Heart left ventricle (tissue), 16 donors: ENCODE measurements at regions not wholly inside any gene's neighbourhood (a gene's known extent, or its start where the extent isn't known, plus 50 kb on each side); places are given as distances from the start of the nearest gene placed in this dataset.

Experiments
- ATAC-seq, 4 donors: fragments of 200-7000 bp; cut with Tn5 transposase; one replicate each; pipeline ENCODE4 v1.9.1; 2020 to 2022; ENCODE audit warnings: moderate library complexity in 4 of 4, mild to moderate bottlenecking in 3 of 4, moderate number of reproducible peaks in 1 of 4
- DNase-seq, 5 donors: peaks; one replicate each; pipeline ENCODE4 v3.0.0-alpha.2; 2020
- H3K27ac ChIP-seq, 12 donors: fragments of 200-600 bp; sonication (generic) in 4 of 12; one replicate each; pipeline versions ENCODE4 v1.5.0 to v1.8.0; 2016 to 2022; ENCODE audit warnings: mild to moderate bottlenecking in 2 of 12
- H3K27me3 ChIP-seq, 9 donors: fragments of 200-600 bp; sonication (generic) in 2 of 9; one replicate each; pipeline versions ENCODE4 v1.5.1 to v1.8.0; 2016 to 2022; ENCODE audit warnings: mild to moderate bottlenecking in 3 of 9
- H3K36me3 ChIP-seq, 9 donors: fragments of 200-600 bp; sonication (generic) in 2 of 9; one replicate each; pipeline versions ENCODE4 v1.5.0 to v1.8.0; 2018 to 2022; ENCODE audit warnings: mild to moderate bottlenecking in 2 of 9
- H3K4me1 ChIP-seq, 12 donors: fragments of 200-600 bp; sonication (generic) in 4 of 12; one replicate each; pipeline versions ENCODE4 v1.5.0 to v1.8.0; 2016 to 2022; ENCODE audit warnings: mild to moderate bottlenecking in 3 of 12
- H3K4me3 ChIP-seq, 12 donors: fragments of 200-600 bp; sonication (generic) in 4 of 12; one replicate each; pipeline versions ENCODE4 v1.5.0 to v1.8.0; 2017 to 2022; ENCODE audit warnings: mild to moderate bottlenecking in 9 of 12, moderate library complexity in 4 of 12
- H3K9me3 ChIP-seq, 12 donors: fragments of 200-600 bp; sonication (generic) in 4 of 12; one replicate each; pipeline versions ENCODE4 v1.5.0 to v1.8.0; 2016 to 2022; ENCODE audit warnings: mild to moderate bottlenecking in 1 of 12
- POLR2A ChIP-seq, 2 donors: fragments of 450-650 bp; IDR thresholded peaks; one replicate each; pipeline ENCODE4 v1.6.1; 2017; ENCODE audit warnings: antibody characterized with exemption in 2 of 2, mild to moderate bottlenecking in 2 of 2, moderate library complexity in 2 of 2
- WGBS, 4 donors: extraction: QIAGEN DNeasy Blood & Tissue Kit in 2 of 4; methylation state at CpG; one replicate each; pipeline versions ENCODE4 v1.1.5 to v1.1.7; 2013 to 2018; 5-methylcytosine and 5-hydroxymethylcytosine counted together
- intact Hi-C, 10 donors: fragments of 100-400 bp; cut with DNase I; formaldehyde crosslinking; loops; one replicate each; pipeline versions ENCODE4 v1.11.1 to v1.14.2; 2022
- TF ChIP-seq, protein P1 (sequence below), 12 donors: fragments of 200-600 bp; sonication (generic) in 4 of 12; IDR thresholded peaks; one replicate each; pipeline versions ENCODE4 v1.5.0 to v1.8.0; 2018 to 2022; ENCODE audit warnings: antibody characterized with exemption in 12 of 12, mild to moderate bottlenecking in 5 of 12
- donor health status: ischemic (EF 13 %, LVEDD 7.1; RV severe dilation, severe dysfunction).
- donor health status: healthy with polysubstance abuse.
- donor health status: DM: no; HTN: yes; CAD: no.
- donor health status: DM: no; HTN: no; CAD: no.
- donor health status: ischemic (EF 25% LVEDD 6.9; RV normal size, moderate dysfunction).
- donor health status: ischemic (EF 25% LVEDD 5.7; RV mildly dilated, moderate dysfunction).
- donor health status: healthy.
- donor health status: DM: yes; HTN: yes; CAD: no.
- donor health status: ischemic (EF 35%, LVEDD 5.7; RV mildly dilated, moderate dysfunction).
- donor health status: nonischemic (EF 11% LVEDD 7.7; RV severe dilation, severe dysfunction).
- donor health status: DM: yes; HTN: yes; CAD: no.
- donor health status: PGD.
- donor health status: ischemic (EF 29% LVEDD 5.4; RV normal size, mild dysfunction).
- donor health status: nonischemic (EF 23%, LVEDD 6.1; RV moderate dilation, normal function).

GRCh38 chr18:57991552-57991951 lies 52.5 kb upstream of the NEDD4L start:
- WGBS, 4 donors = 78 to 89% (median 80%) methylated on average over 1 of the region's 1 CpG
- no peak overlapping the region for H3K4me3 ChIP-seq
- no peak for TF ChIP-seq POLR2A (IDR thresholded peaks at IDR 0.05)
- TF ChIP-seq, protein P1, sequence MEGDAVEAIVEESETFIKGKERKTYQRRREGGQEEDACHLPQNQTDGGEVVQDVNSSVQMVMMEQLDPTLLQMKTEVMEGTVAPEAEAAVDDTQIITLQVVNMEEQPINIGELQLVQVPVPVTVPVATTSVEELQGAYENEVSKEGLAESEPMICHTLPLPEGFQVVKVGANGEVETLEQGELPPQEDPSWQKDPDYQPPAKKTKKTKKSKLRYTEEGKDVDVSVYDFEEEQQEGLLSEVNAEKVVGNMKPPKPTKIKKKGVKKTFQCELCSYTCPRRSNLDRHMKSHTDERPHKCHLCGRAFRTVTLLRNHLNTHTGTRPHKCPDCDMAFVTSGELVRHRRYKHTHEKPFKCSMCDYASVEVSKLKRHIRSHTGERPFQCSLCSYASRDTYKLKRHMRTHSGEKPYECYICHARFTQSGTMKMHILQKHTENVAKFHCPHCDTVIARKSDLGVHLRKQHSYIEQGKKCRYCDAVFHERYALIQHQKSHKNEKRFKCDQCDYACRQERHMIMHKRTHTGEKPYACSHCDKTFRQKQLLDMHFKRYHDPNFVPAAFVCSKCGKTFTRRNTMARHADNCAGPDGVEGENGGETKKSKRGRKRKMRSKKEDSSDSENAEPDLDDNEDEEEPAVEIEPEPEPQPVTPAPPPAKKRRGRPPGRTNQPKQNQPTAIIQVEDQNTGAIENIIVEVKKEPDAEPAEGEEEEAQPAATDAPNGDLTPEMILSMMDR (IDR thresholded peaks at IDR 0.05) = no peak
- no peak overlapping the region for H3K27ac ChIP-seq
- H3K27me3 ChIP-seq = no peaks in the 10 kb centered on the region
- no peaks in the 10 kb centered on the region for H3K36me3 ChIP-seq
- peaks cover 0 to 13% (median 2%) of the 10 kb centered on the region in 12 donors for H3K9me3 ChIP-seq
- DNase-seq (no peak), ATAC-seq (no peak)
- H3K4me1 ChIP-seq = no peaks in the 10 kb centered on the region
- intact Hi-C loops = no loop called here

DNA sequence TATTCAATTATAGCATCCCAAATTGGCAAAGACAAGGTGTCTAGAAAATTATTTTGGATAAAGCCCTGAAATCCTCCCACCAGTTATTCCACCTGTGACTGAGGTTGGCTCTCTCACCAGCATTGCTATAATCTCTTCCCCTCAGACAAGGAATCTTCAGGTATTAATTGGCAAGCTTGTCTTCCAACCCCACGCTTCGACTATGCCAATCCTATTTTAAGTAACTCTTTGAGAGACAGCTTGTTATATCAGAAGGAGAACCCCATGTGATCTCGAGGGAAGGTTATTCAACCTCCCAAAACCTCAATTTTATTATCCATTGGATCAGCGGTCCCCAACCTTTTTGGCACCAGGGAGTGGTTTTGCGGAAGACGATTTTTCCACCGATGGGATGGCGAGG lies 54.5 kb upstream of the NEDD4L start:
- Histone ChIP-seq H3K4me3 (no peak overlapping the region), H3K27ac (no peak overlapping the region), H3K9me3 (peaks cover 0 to 13% (median 2%) of the 10 kb centered on the region in 12 donors), H3K4me1 (no peaks in the 10 kb centered on the region), H3K27me3 (no peaks in the 10 kb centered on the region), H3K36me3 (no peaks in the 10 kb centered on the region)
- no peak for DNase-seq
- intact Hi-C loops = no loop called here
- no peak for ATAC-seq
- TF ChIP-seq, protein P1 (IDR thresholded peaks at IDR 0.05) = no peak
- TF ChIP-seq POLR2A (IDR thresholded peaks at IDR 0.05) = no peak
- 79 to 86% (median 82%) methylated on average over 8 of the region's 8 CpGs for WGBS, 4 donors

GRCh38 chr18:57984490-57985115 lies 59.4 kb upstream of the NEDD4L start:
- Histone ChIP-seq H3K27me3 (peaks cover 0 to 3% (median 0%) of the 10 kb centered on the region in 9 donors), H3K27ac (no peak overlapping the region), H3K4me3 (no peak overlapping the region), H3K36me3 (no peaks in the 10 kb centered on the region), H3K4me1 (no peaks in the 10 kb centered on the region), H3K9me3 (peaks cover 0 to 13% (median 2%) of the 10 kb centered on the region in 12 donors)
- intact Hi-C loops = no loop called here
- TF ChIP-seq, protein P1 (IDR thresholded peaks at IDR 0.05) = no peak
- TF ChIP-seq POLR2A (IDR thresholded peaks at IDR 0.05) = no peak
- ATAC-seq (no peak), DNase-seq (no peak)
- 82 to 85% (median 83%) methylated on average over 5 of the region's 5 CpGs for WGBS, 4 donors

DNA sequence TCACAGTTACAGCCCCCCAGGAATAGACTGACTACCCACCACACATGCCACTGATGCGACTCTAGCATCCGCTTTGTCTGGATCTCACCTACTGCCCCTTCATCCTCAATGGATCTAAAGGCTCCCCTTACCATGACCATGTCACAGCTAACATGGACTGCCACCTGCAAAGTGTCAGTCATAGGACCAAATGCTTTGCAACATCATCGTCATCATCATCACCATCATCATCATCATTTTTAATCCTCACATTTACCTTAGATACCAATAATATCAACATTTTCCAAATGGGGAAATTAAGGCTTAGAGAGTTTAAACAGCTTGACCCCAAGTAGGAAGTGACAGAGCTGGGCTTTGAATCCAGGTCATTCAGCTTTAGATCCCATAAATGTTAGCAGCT lies 60.1 kb upstream of the NEDD4L start:
- Histone ChIP-seq H3K27ac (no peak overlapping the region), H3K4me1 (no peaks in the 10 kb centered on the region), H3K36me3 (no peaks in the 10 kb centered on the region), H3K9me3 (peaks cover 0 to 13% (median 2%) of the 10 kb centered on the region in 12 donors), H3K4me3 (no peak overlapping the region), H3K27me3 (peaks cover 0 to 3% (median 0%) of the 10 kb centered on the region in 9 donors)
- DNase-seq (no peak), ATAC-seq (no peak)
- intact Hi-C loops = no loop called here
- 80 to 100% (median 89%) methylated on average over 3 of the region's 3 CpGs for WGBS, 4 donors
- no peak for TF ChIP-seq POLR2A (IDR thresholded peaks at IDR 0.05)
- TF ChIP-seq, protein P1 (IDR thresholded peaks at IDR 0.05) = no peak
